SH-SY5Y (cell line): ENCODE measurements at regions not wholly inside any gene's neighbourhood (a gene's known extent, or its start where the extent isn't known, plus 50 kb on each side); places are given as distances from the start of the nearest gene placed in this dataset.

ENCODE experiments used
- GATA2 ChIP-seq: IDR thresholded peaks from 2 replicates; pipeline ENCODE4 v1.6.1; 2011; ENCODE audit warnings: mild to moderate bottlenecking, low read depth, low read length
- GATA3 ChIP-seq: IDR thresholded peaks from 2 replicates; pipeline ENCODE4 v1.6.1; 2011; ENCODE audit warnings: low read depth, mild to moderate bottlenecking, low read length, moderate library complexity

DNA sequence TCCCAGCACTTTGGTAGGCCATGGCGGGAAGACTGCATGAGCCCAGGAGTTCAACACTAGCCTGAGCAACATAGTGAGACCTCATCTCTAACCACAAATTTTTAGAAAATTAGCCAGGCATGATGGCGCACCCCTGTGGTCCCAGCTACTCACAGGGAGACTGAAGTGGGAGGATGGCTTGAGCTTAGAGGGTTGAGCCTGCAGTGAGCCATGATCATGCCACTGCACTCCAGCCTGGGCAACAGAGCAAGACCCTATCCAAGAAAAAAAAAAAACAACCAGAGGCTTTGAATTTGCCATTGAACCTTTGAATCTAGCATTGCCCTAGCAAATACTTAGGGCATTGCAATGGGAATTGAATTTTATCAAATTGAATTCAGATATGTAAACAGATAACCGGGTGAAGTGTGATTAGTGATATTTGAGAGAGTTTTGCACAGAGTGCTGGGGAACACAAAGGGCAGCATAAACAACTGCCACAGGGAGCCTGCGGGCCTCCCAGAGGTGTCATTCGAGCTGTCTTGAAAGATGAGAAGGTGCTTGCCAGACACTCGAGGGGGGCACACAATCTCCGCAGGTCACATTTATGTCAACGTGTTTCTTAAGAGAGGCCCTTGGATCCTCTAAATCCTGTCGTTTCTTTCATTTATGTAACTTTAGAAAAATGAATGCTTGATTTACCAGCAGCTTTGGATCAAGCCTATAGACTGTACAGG, 200.3 kb downstream of the AASDH start:
- TF ChIP-seq GATA2 (no peak), GATA3 (no peak)
